Right lobe of liver (tissue), 4 donors: ENCODE measurements at regions not wholly inside any gene's neighbourhood (a gene's known extent, or its start where the extent isn't known, plus 50 kb on each side); places are given as distances from the start of the nearest gene placed in this dataset.

Experiments
- CTCF ChIP-seq, 4 donors: fragments of 200-600 bp in 3 of 4; fragments of 450-650 bp in 1 of 4; IDR thresholded peaks; one replicate each; pipeline versions ENCODE4 v1.5.1 to v1.8.0; 2016 to 2022; ENCODE audit warnings: antibody characterized with exemption in 4 of 4, mild to moderate bottlenecking in 2 of 4
- POLR2A ChIP-seq: fragments of 450-650 bp; IDR thresholded peaks from one replicate; pipeline ENCODE4 v1.6.1; 2017; ENCODE audit warnings: antibody characterized with exemption, mild to moderate bottlenecking
- donor health status: DM: no; HTN: no; CAD: no.
- donor health status: DM: no; HTN: no; CAD: no.
- donor health status: DM: no; HTN: yes; CAD: no.

- TF ChIP-seq CTCF (IDR thresholded peaks at IDR 0.05) = no peak
- TF ChIP-seq POLR2A = no peak
These were observed 313.6 kb upstream of the CD180 start for GRCh38 chr5:67510204-67510603.
